ENCODE measurements at regions not wholly inside any gene's neighbourhood (a gene's known extent, or its start where the extent isn't known, plus 50 kb on each side); places are given as distances from the start of the nearest gene placed in this dataset.

GRCh38 chr13:109977212-109977968 lies 191.0 kb upstream of the IRS2 start:
- in situ Hi-C loops (cut with HindIII; ENCODE audit: low sequenced_read_pairs): no loop called here
- no peak for TF ChIP-seq CTCF (IDR thresholded peaks at IDR 0.05; ENCODE audit: low read depth, low read length, missing control alignments)
- no peak for DNase-seq (ENCODE audit: low read depth)
- no peak overlapping the region for H3K4me3 ChIP-seq (ENCODE audit: low read depth, low read length)

GRCh38 chr13:109976206-109976997 lies 190.0 kb upstream of the IRS2 start:
- DNase-seq (ENCODE audit: low read depth): no peak
- H3K4me3 ChIP-seq (ENCODE audit: low read depth, low read length): no peak overlapping the region
- TF ChIP-seq CTCF (IDR thresholded peaks at IDR 0.05; ENCODE audit: low read depth, low read length, missing control alignments): no peak
- in situ Hi-C loops (cut with HindIII; ENCODE audit: low sequenced_read_pairs): no loop called here

GRCh38 chr13:109974354-109974753 lies 188.0 kb upstream of the IRS2 start:
- no peak for TF ChIP-seq CTCF (IDR thresholded peaks at IDR 0.05; ENCODE audit: low read depth, low read length, missing control alignments)
- DNase-seq (ENCODE audit: low read depth): no peak
- in situ Hi-C loops (cut with HindIII; ENCODE audit: low sequenced_read_pairs): no loop called here
- no peak overlapping the region for H3K4me3 ChIP-seq (ENCODE audit: low read depth, low read length)

- TF ChIP-seq CTCF (IDR thresholded peaks at IDR 0.05; ENCODE audit: low read depth, low read length, missing control alignments): no peak
- in situ Hi-C loops (cut with HindIII; ENCODE audit: low sequenced_read_pairs): no loop called here
- no peak for DNase-seq (ENCODE audit: low read depth)
- H3K4me3 ChIP-seq (ENCODE audit: low read depth, low read length): no peak overlapping the region
Measured at GRCh38 chr13:109973279-109973678, 186.9 kb upstream of the IRS2 start.

- in situ Hi-C loops (cut with HindIII; ENCODE audit: low sequenced_read_pairs): no loop called here
- no peak overlapping the region for H3K4me3 ChIP-seq (ENCODE audit: low read depth, low read length)
- TF ChIP-seq CTCF (IDR thresholded peaks at IDR 0.05; ENCODE audit: low read depth, low read length, missing control alignments): no peak
- DNase-seq (ENCODE audit: low read depth): no peak
Measured at GRCh38 chr13:109971456-109972090, 185.2 kb upstream of the IRS2 start.

- TF ChIP-seq CTCF (IDR thresholded peaks at IDR 0.05; ENCODE audit: low read depth, low read length, missing control alignments): no peak
- in situ Hi-C loops (cut with HindIII; ENCODE audit: low sequenced_read_pairs): no loop called here
Measured at GRCh38 chr13:109971006-109971405, 184.6 kb upstream of the IRS2 start.

More at GRCh38 chr13:109971006-109971405, 184.6 kb upstream of the IRS2 start:
- no peak overlapping the region for H3K4me3 ChIP-seq (ENCODE audit: low read depth, low read length)
- DNase-seq (ENCODE audit: low read depth): no peak
